Stimulated activated CD4-positive, alpha-beta T cell treated with anti-CD3 and anti-CD28 coated beads, Interleukin-4, amount 100 ng/mL, for 1 hour (primary cell): ENCODE measurements at regions not wholly inside any gene's neighbourhood (a gene's known extent, or its start where the extent isn't known, plus 50 kb on each side); places are given as distances from the start of the nearest gene placed in this dataset.

Experiments used
- DNase-seq: peaks from one replicate; pipeline ENCODE4 v3.0.0-alpha.2; 2020

DNA sequence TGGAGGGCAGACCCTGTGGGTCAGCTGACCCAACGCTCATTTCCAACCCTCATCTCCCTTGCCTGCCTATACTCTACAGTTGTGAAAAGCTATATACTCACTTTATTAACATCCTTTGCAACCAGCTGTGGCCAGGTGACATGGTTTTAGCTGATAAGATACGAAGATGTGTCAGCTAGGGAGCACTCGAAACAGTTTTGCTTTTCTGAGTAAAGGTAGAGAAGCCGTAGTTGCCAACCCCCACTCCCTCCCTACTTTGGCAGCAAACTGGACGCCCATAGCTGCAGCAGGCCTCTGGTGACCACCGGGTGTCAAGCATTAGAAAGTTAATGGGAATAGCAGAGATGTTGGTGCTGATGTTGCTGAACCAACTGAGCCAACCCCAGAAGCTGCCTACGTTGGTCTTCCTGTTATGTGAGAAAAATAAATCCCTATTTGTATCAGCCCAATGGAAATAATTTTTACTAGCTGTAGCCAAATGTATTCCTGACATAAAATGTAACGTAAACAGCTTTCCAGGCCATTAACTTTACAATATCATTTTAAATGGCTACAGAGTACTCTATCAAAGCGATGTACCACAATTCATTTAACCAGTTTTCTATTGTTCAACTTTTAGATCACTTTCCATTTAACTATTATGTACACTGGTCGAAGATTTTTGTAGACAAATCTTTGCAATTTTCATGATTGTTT lies 98.5 kb upstream of the TMCC3 start:
- no peak for DNase-seq

DNA sequence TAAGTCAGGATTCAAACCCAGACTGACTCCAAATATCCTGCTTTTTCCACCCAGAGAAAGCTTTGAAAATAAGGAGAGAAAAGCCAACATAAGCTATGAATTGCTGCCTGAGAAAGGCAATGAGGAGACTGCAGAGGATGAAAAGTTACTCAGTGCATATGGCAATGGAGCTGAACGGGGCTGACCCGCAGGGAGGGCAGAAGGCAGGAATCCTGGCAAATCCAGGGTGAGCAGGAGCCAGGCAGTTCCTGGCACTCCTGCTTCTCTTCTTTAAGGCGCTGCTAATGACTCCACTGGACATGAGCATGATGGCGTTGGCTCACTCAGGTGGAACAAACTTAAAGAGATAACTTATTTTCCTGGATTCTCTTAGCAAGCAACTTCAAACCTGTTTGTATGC lies 95.2 kb upstream of the TMCC3 start:
- no peak for DNase-seq

DNA sequence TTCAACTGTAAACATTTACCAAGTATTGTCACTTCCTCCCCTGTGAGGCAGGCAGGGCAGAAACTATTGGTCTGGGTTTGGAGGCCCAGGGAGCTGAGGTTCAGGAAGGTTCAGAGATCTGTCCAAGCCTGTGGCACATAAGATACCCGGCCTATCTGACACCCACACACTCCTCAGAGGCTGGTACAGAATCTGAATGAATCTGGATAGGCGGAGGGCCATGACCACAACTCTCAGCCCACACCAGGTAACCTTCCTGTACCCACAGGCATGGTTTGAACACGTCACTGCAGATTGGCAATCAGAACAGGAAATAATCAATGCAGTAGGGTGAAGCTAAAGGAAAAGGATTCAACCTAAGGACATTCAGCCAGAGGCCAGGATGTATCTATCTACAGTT lies 92.8 kb upstream of the TMCC3 start:
- no peak for DNase-seq

DNA sequence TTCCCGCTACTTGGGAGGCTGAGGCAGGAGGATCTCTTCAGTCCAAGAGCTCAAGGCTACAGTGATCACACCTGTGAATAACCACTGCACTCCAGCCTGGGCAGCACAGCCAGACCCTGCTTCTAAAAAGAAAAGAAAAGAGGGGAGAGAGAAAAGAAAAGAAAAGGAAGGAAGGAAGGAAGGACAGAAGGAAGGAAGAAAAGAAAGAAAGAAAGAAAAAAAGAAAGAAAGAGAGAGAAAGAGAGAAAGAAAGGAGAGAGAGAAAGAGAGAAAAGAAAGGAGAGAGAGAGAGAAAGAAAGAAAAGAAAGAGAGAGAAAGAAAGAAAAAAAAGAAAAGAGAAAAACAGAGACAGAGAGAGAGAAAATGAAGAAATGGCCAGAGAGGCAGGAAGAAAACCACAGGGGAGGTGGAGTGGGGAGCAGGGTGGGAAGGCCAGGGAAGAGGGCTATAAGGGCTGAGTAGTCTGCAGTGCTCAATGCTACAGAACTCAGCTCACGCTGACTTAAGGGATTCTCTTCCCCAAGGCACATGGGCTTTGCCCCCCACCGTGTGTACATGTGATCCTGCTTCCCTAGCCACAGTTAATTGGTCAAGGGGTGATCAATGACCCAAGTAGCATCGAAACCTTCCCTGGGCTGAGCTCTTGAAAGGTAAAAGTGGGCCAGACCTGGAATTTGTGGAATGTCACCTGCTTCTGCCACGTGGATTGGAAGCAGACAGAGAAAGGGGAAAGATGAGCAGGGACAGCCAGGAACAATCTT lies 90.4 kb upstream of the TMCC3 start:
- no peak for DNase-seq

DNA sequence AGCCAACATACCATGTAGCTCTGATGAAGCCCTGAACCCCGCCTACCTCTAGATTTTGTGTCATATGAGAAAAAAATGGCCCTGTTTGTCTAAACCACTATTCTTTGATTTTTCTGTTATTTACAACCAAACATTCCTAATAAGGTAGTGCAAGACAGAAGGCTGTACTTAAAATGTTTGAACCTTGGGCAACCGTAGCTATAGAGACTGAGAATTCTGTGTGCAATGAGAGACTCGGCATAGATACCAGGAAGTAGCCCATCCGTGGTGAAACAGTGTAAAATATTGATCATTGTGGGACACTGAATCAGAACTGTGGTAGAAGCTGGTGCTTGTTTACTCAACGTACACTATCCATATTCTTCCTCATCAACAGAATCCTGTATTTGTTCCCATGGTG lies 86.5 kb upstream of the TMCC3 start:
- no peak for DNase-seq

DNA sequence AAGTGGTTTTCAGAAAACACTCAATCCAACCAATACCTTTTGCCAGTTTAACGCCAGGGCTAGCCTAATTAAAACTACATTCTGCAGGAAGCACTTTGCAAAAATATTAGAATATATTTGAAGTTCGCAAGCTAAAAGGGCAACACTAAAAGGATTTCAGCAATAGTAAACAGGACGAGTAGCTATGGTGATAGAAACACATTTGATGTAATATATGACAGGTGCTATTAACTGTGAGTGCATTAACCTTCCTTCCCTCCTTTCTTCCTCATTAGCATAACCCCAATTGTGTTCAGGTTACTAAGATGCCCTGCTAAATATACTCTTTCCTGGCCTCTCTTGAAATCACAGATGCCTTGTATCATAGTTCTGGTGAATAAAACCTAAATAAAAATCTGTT lies 85.6 kb upstream of the TMCC3 start:
- no peak for DNase-seq

DNA sequence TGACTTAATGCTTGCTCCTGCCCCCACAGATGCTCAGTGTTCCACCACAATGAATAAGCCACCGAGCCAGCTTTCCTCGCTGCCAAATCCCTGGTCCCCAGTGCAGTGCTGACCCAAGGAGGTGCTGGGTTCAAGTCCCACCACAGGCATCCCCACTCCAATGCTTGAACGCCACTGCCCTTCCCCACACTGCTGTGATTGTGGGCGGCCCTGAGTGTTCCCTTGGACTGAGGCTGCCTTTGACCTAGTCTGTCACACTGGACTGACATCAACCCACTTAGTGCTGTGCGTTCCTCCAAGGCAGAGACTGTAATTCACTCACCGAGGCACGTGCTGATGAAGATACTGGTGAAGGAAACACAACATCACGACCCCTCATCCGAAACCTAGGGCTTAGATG lies 83.4 kb upstream of the TMCC3 start:
- no peak for DNase-seq

DNA sequence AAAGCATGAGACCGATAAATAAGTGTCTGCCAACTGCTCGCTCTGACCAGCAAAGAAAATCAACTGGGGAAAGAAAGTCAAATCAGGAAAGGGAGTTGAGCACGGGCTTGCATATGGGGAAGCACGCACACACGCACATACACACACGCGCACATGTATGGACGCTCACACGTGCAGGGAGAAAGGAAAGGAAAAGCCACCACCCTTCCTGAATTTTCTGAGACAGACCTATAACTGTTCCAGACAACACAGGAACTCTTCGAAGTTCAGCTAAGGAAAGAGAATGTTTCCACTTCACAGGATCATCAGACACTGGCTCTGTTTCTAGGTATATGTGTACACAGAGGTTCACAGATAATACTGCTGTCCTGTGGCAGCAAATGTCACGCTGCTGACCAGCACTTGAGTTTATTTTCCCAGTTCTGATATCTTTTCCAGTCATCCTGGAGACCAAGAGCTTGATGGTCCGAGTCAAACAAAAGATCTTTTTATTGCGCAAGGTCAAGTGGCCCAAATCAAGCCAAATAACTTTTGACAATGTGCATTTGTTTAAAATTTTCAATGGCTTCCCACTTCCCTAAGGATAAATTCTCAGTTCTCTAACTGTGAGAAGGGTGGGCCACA lies 82.1 kb upstream of the TMCC3 start:
- no peak for DNase-seq

DNA sequence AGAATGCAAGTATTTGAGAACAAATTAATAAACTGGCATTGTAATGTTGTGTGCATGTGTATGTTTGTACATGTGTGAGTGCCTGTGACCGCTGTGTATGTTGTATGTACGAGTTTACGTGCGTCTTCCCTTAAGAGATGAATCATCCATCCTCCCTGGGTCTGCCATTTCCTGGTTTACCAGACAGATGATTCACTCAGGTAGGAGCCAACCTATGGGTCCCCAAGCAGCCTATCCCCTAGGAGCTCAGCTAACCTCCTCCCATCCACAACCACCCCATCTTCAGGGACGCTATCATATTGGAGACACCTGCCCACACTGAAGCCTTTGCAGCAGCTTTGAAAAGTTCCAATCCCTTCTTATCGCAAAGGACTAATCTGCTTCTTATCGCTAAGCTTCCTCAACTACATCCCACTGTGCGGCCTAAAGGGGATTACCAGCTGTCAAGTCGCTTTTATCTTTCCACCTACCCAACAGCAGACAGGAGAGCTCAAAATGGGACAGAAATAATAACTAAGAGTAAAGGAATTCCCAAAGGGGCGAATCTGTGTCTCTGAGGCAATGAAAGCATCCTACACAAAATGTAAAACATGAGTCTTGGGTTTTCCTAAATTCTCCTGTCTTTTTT lies 81.5 kb upstream of the TMCC3 start:
- DNase-seq: no peak

DNA sequence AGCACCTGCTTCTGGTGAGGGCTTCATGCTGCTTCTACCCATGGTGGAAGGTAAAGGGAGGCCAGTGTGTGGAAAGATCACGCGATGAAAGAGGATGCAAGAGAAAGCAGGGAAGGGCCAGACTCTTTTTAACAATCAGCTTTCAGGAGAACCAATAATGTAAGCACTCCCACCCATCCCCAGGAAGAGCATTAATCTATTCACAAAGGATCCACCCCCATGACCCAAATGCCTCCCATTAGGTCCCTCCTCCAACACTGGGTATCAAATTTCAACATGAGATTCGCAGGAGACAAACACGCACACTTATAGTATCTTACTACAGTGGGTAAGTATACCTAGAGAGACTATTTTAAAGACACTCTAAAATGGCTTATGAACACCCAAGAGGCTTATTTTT lies 80.5 kb upstream of the TMCC3 start:
- no peak for DNase-seq

DNA sequence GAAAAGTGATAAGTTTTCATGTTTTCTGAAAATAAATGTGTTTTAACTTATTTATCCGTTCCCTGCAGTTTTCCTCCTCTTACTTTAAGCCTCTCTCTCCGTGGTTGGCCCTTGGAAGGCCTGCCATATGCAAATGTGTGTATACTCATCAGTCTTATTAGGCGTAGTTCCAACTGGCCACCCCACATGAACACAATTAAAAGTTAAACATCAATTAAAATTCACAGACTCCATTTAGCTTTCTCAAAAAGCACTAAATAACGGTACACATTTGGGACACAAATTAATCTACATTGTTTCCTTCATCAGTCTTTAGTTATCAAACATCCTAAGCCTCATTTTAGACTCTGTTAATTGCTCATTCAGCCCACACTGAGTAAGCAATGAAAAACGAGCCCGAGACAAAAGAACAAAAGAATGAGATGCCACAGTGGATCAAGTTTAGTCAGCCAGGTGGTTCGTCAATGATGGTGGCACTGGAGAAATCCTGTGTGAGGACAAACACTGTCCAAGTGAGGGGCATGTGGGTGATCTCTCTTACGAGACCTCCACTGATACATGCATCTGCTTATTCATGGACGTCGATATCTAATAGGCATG lies 76.0 kb upstream of the TMCC3 start:
- no peak for DNase-seq

DNA sequence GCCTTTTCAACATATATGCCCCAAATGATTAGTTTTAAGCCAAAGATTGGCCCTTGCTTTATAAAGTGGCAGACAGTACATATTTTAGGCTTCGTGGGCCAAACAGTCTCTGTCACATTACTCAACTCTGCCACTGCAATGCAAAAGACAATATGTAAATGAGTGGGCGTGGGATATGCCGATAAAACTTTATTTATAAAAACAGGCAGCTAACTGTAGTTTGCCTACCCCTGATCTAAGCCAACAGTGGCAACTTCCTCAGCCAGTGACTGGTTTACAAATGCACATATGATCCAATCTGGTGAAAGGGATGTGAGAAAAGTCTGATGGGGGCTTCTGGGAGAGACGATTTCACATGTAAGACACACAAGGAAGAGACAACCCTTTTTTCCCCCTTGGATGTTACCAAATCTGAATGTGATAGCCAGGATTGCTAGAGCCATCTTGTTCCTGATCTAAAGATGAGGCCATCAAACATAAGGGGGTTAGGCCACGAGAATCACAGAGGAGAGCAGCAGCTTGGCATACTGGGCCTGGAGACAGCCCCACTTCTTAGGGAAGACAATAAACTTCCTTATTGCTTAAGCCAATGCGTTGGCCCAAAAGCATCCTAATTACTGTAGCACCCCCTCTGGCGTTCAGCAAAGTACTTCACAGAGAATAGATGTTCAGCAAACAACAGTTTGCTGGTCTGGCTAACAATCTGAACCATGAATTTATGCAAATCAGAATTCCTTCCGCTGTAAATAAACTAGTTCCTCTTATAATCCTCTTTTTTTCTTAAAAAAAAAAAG lies 75.2 kb upstream of the TMCC3 start:
- DNase-seq: no peak

DNA sequence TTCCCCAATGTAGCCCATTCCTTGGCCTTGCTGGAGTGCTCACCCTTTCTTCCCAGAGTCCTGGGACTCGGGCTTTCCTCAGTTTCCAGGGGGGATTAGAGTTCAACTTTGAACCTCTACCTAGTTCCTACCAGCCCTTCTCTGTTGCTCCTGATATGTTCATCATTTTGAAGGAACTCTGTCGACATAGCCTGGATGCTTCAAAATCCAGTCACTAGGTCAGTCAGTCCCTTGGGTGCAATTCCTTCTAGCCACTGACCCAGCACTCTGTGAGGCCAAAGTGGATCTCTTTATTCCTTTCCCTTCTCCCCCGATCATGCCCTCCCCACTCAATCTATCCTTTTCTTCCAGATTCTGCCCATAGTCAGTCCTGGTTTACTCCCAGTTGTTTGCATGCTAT lies 72.3 kb upstream of the TMCC3 start:
- no peak for DNase-seq

DNA sequence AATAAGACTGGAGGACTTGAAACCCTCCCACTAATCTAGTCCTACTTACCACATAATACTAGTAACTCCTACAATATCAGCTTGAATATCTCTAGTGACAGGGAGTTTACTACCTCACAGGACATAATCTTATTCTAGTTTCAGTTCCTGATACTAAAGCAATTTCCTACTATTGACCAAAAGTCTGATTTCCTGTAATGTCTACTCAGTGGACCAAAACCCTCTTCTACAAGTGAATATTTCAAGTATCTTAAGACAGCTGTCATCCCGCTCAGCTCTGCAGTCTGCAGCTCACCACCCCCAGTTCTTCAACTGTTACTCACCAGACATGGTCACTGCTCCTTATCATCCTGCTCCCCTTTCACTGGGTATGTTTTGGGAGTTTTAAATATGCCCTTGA lies 70.8 kb upstream of the TMCC3 start:
- DNase-seq: no peak

DNA sequence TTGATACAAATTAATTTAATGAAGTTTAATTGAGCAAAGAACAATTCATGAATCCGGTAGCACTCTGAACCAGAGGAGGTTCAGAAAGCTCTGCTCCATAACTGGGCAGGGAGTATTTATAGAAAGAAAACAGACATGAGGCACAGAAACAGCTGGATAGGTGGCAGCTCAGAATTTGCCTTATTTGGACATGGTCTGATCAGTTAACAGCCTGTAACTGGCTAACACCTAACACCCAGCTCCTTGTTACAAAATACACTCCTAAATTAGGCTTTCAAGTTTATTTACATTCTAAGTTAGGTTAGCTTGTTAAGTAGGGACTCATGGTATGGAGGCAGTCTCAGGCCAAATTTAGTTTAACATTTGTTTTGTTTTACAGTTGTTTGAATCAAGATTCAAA lies 67.8 kb upstream of the TMCC3 start:
- no peak for DNase-seq

DNA sequence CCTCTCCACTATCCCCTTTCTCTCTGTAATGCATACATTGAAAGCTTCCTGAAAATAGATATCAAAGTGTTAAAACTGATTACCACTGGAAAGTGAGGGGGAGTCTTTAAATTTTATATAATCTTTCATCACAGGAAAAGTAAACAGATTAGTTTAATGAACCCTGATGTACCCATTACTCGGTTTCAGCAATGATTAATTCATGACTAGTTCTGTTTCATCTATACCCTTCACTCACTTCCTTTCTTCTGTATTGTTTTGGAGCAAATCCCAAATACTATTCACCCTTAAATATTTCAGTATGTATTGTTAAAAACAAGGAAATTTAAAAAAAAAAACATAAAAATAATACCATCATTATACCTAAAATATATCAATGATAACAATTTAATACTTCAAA lies 67.3 kb upstream of the TMCC3 start:
- no peak for DNase-seq

DNA sequence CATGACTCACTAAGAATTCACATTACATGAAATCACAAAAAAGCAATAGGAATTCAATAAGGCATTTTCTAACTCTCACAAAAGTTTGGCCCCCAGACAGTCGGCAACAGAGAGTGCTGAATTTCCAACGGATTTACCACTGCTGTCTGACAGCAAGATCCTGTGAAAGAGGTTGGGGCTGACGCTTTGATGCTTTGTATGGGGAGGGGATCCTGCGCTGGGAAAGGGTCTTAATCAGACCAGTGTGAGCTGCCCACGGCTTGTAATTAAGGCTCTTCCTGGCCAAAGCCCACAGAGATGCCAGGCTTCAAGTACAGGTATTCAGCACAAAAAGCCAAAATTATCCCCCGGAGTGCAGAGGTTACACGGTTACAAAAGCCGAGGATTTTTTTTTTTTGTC lies 66.8 kb upstream of the TMCC3 start:
- DNase-seq: no peak

DNA sequence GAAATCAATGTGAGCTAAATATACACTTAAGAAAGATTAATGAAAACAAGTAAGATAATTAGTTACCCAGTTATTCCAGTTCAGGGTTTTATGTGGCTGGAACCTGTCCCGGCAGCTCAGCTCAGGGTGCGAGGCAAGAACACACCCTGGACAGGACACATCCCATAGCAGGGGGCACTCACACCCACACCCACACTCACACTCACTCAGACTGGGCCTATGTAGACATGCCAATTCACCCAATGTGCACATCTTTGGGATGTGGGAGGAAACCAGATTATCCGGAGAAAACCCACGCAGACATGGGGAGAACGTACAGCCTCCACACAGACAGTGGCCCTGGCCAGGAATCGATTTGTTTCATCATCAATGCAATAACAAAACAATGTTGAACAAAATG lies 66.0 kb upstream of the TMCC3 start:
- no peak for DNase-seq

DNA sequence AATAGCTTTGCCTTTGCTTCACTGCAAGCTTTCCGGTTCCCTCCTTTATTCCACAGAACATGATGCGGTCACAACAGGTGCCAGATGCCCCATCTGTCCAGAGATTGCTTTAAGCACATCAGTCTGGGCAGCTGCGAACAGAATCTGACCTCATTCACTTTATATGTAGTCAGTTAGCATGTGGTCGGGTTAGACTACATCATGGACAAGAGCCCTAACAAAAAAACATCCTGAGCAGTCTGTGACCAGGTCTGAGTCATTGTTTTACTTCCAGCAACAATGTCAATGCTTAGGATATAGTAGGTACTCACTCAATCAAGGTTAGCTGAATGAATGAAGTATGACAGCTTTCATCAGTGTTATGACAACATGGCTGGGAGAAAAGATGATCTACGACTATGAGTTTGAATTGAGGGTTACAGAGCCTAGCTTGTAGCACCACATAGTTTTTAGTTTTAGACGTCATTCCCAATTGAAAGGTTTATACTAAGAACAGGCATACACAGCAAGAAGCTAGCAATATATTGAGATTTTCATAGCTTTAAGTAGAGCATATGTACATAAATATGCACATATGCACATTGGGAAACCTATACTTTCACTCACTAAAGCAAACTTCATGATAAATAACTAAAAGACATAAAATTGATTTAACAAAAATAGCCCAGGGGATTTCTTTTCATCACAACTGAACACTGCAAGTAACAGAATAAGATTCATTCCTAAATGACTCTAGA lies 64.2 kb upstream of the TMCC3 start:
- no peak for DNase-seq

DNA sequence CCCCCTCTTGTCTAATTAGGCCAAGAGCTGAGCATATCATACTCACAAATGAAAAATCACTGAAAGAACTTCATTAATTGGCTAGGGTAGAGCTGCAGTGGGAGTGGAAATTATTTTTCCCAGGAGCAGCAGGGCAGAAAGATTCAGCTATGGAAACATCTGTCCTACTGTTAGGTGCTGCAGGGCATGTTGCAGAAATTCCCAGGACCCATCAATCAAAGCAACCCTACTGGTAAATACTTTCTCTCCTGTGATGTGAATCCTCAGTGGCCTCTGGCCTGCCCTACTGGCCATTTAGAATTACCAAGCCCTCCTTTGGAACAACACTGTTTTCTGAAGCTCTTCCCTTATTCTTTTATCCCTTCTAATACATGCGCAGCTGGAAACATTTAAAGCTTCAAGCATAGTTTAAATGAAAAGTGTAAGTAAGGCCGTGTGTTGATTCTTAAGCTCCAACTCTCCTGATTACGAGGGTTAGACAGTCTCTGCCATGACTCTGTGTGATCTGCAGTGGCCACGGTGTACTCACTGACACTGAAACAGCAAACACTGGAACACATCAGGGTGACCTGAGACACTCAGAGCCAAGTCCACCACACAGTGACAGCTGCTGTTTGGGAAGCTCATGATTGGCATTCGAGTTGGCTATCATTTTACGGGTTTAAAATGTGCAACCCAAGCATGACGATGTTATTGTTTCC lies 62.6 kb upstream of the TMCC3 start:
- DNase-seq: no peak

DNA sequence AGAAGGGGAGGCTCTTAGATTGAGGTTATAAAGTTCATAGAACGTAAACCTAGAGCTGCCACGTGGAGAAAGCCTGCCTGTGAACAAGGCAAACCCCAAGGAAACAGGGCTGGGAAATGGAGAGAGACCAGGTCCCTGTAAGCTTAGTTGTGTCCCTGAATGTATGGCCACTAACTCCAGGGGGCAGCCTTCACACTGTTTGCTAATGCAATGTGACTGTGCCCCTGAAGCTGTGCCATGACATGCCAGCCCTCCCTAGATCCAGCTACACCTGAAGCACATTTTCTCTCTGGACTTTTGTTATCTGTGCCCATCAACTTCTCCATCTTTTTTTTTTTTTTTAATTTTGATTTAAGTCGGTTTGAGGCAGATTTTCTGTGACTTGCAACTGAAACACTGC lies 60.6 kb upstream of the TMCC3 start:
- DNase-seq: peak; percentile 15
